ENCODE measurements at regions not wholly inside any gene's neighbourhood (a gene's known extent, or its start where the extent isn't known, plus 50 kb on each side); places are given as distances from the start of the nearest gene placed in this dataset.

DNA sequence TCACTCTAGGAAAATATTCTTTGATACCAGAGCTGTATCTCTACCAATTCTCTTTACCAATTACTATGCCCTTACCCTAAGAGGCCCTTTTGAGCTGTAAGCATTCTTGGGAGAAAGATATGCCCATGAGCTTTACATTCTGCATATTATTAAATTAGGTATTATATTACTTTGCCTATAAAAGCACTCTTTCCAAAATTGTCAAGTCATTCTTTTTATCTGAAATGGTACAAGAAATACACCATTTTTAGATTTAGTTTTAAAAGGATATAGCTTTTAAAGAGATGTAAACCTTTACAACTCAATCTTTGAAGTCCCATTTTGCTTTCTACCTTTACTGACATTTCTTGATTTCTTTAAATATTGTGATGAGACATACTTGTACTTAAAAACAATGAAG lies 343.5 kb downstream of the C12orf50 start:
- no peak for TF ChIP-seq CTCF (IDR thresholded peaks at IDR 0.05; ENCODE audit: insufficient read depth, low read depth, low read length)
- ChIA-PET POLR2A (no interaction called here), CTCF (no interaction called here)
- no peaks in the 10 kb centered on the region for H3K27me3 ChIP-seq (ENCODE audit: control insufficient read depth, insufficient read depth, low read length)
- no peaks in the 10 kb centered on the region for H3K36me3 ChIP-seq (ENCODE audit: control insufficient read depth, insufficient read depth, low read length)
- no peak for DNase-seq (ENCODE audit: low read depth)
- no peak overlapping the region for H3K4me3 ChIP-seq (ENCODE audit: low read depth, low read length)

DNA sequence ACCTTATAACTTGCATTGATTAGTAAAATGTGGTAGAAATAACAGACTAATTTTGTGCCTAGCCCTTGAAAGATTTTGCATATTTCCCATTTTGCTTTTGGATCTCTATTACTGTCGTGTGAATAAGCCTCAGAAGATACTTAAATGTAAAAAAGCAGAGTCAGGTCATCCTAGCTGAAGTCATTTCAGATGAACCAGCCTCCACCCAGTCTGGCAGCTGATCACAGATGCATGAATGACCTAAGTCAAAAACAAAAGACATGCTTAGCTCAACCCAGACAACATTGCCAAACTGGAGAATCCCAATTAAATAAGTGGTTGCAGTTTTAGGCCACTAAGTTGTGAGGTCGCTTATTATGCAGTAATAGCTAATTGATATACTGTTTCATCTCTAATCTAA lies 349.9 kb downstream of the C12orf50 start:
- Histone ChIP-seq H3K27me3 (ENCODE audit: control insufficient read depth, insufficient read depth, low read length) (no peaks in the 10 kb centered on the region), H3K36me3 (ENCODE audit: control insufficient read depth, insufficient read depth, low read length) (no peaks in the 10 kb centered on the region), H3K4me3 (ENCODE audit: low read depth, low read length) (no peak overlapping the region)
- no peak for TF ChIP-seq CTCF (IDR thresholded peaks at IDR 0.05; ENCODE audit: insufficient read depth, low read depth, low read length)
- CTCF ChIA-PET, result interaction anchor here (0.7 kb wide), 1 partner anchor 19 kb away, joined by 3 read pairs; no protein-coding TSS in a partner anchor
- POLR2A ChIA-PET, result no interaction called here
- no peak for DNase-seq (ENCODE audit: low read depth)

- ChIA-PET CTCF (no interaction called here), POLR2A (no interaction called here)
- TF ChIP-seq CTCF (IDR thresholded peaks at IDR 0.05; ENCODE audit: insufficient read depth, low read depth, low read length), result no peak
- no peak for DNase-seq (ENCODE audit: low read depth)
- no peak overlapping the region for H3K4me3 ChIP-seq (ENCODE audit: low read depth, low read length)
- no peaks in the 10 kb centered on the region for H3K36me3 ChIP-seq (ENCODE audit: control insufficient read depth, insufficient read depth, low read length)
- H3K27me3 ChIP-seq (ENCODE audit: control insufficient read depth, insufficient read depth, low read length), result no peaks in the 10 kb centered on the region
Measured at GRCh38 chr12:87678453-87678852, 350.7 kb downstream of the C12orf50 start.

DNA sequence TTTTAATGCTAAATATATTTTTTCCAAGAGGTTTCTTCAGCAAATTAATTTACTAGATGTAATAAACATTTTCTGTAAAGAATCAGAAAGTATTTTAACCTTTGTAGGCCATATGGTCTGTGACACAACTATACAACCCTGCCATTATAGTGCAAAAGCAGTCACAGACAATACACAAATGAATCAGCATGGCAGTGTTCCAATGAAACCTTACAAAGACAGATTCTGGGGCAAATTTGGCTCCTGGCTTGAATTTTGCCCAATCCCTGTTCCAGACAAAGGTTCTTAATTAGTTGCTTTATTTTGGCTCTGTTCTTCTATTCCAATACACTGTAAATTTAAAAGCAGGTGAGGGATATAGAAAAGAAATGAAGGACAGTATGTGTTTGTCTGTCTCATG lies 352.5 kb downstream of the C12orf50 start:
- TF ChIP-seq CTCF (IDR thresholded peaks at IDR 0.05; ENCODE audit: insufficient read depth, low read depth, low read length), result no peak
- Histone ChIP-seq H3K4me3 (ENCODE audit: low read depth, low read length) (no peak overlapping the region), H3K27me3 (ENCODE audit: control insufficient read depth, insufficient read depth, low read length) (no peaks in the 10 kb centered on the region), H3K36me3 (ENCODE audit: control insufficient read depth, insufficient read depth, low read length) (no peaks in the 10 kb centered on the region)
- no peak for DNase-seq (ENCODE audit: low read depth)
- POLR2A ChIA-PET, result no interaction called here
- CTCF ChIA-PET, result no interaction called here

GRCh38 chr12:87671757-87672156 lies 357.4 kb downstream of the C12orf50 start:
- ChIA-PET CTCF (no interaction called here), POLR2A (no interaction called here)
- Histone ChIP-seq H3K36me3 (ENCODE audit: control insufficient read depth, insufficient read depth, low read length) (no peaks in the 10 kb centered on the region), H3K27me3 (ENCODE audit: control insufficient read depth, insufficient read depth, low read length) (no peaks in the 10 kb centered on the region), H3K4me3 (ENCODE audit: low read depth, low read length) (no peak overlapping the region)
- no peak for DNase-seq (ENCODE audit: low read depth)
- TF ChIP-seq CTCF (IDR thresholded peaks at IDR 0.05; ENCODE audit: insufficient read depth, low read depth, low read length), result no peak
